ENCODE measurements at regions not wholly inside any gene's neighbourhood (a gene's known extent, or its start where the extent isn't known, plus 50 kb on each side); places are given as distances from the start of the nearest gene placed in this dataset.

- TF ChIP-seq E2F4 (CRISPR knock-in tag; IDR thresholded peaks at IDR 0.05; ENCODE audit: borderline replicate concordance, low read depth) (no peak), ELF4 (CRISPR knock-in tag; IDR thresholded peaks at IDR 0.05; ENCODE audit: low read depth) (no peak), CDX4 (CRISPR knock-in tag; IDR thresholded peaks at IDR 0.05; ENCODE audit: borderline replicate concordance) (no peak), MLX (CRISPR knock-in tag; IDR thresholded peaks at IDR 0.05) (no peak)
Measured at GRCh38 chr11:134532921-134533421, 120.9 kb upstream of the B3GAT1 start (continued).

GRCh38 chr11:134532131-134532920 is 120.3 kb upstream of the B3GAT1 start:
- no peak overlapping the region for H3K27ac Mint-ChIP-seq
- no peaks in the 10 kb centered on the region for H3K27me3 Mint-ChIP-seq (ENCODE audit: low read depth)
- H3K4me3 Mint-ChIP-seq = no peak overlapping the region
- ChIA-PET POLR2A (no interaction called here), CTCF (no interaction called here)
- DNase-seq (ENCODE audit: low spot score) (no peak), ATAC-seq (no peak)
- no peaks in the 10 kb centered on the region for H3K9me3 Mint-ChIP-seq
- TF ChIP-seq ZSCAN18 (CRISPR knock-in tag; IDR thresholded peaks at IDR 0.05) = no peak
- TF ChIP-seq TEAD4 (CRISPR knock-in tag; IDR thresholded peaks at IDR 0.05) = no peak
- peaks cover 15% of the 10 kb centered on the region for H3K4me1 Mint-ChIP-seq
- H3K36me3 Mint-ChIP-seq = no peaks in the 10 kb centered on the region

GRCh38 chr11:134531327-134532130 is 119.5 kb upstream of the B3GAT1 start:
- ATAC-seq (no peak), DNase-seq (ENCODE audit: low spot score) (no peak)
- ChIA-PET POLR2A (no interaction called here), CTCF (no interaction called here)
- Mint-ChIP-seq H3K27me3 (ENCODE audit: low read depth) (no peaks in the 10 kb centered on the region), H3K36me3 (no peaks in the 10 kb centered on the region), H3K27ac (no peak overlapping the region), H3K4me3 (no peak overlapping the region), H3K4me1 (peaks cover 15% of the 10 kb centered on the region), H3K9me3 (no peaks in the 10 kb centered on the region)
- TF ChIP-seq IRF2 (CRISPR knock-in tag; IDR thresholded peaks at IDR 0.05; ENCODE audit: borderline replicate concordance, low read depth) (no peak), ZNF532 (CRISPR knock-in tag; IDR thresholded peaks at IDR 0.05; ENCODE audit: borderline replicate concordance) (no peak), OVOL2 (CRISPR knock-in tag; IDR thresholded peaks at IDR 0.05; ENCODE audit: borderline replicate concordance) (no peak), ATF3 (CRISPR knock-in tag; conservative IDR thresholded peaks at IDR 0.05) (no peak), ZNF512 (CRISPR knock-in tag; IDR thresholded peaks at IDR 0.05; ENCODE audit: borderline replicate concordance) (no peak), EMX1 (CRISPR knock-in tag; IDR thresholded peaks at IDR 0.05) (no peak), ZNF423 (CRISPR knock-in tag; IDR thresholded peaks at IDR 0.05) (no peak), MXD4 (CRISPR knock-in tag; IDR thresholded peaks at IDR 0.05; ENCODE audit: borderline replicate concordance) (no peak)

All from WTC11 (cell line).